ENCODE measurements at regions not wholly inside any gene's neighbourhood (a gene's known extent, or its start where the extent isn't known, plus 50 kb on each side); places are given as distances from the start of the nearest gene placed in this dataset.

DNA sequence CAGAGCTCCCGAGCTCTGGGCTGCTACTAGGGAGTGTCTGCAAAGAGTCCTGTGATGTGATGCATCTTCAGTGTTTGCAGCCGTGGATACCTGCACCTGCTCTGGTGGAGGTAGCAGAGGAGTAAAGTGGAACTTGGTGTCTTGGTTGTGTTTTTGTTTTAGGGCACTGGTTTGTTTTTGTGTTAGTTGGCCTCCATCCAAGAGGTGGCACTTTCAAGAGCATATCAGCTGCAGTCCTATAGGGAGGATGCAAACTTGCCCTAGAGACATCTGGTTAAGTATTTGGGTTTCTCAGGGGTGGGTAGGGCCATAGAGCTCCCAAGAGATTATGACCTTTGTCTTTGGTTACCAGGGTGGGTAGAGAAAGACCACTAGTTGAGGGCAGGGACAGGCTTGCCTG, 1249.0 kb upstream of the FAM98A start:
- TF ChIP-seq, protein P1, sequence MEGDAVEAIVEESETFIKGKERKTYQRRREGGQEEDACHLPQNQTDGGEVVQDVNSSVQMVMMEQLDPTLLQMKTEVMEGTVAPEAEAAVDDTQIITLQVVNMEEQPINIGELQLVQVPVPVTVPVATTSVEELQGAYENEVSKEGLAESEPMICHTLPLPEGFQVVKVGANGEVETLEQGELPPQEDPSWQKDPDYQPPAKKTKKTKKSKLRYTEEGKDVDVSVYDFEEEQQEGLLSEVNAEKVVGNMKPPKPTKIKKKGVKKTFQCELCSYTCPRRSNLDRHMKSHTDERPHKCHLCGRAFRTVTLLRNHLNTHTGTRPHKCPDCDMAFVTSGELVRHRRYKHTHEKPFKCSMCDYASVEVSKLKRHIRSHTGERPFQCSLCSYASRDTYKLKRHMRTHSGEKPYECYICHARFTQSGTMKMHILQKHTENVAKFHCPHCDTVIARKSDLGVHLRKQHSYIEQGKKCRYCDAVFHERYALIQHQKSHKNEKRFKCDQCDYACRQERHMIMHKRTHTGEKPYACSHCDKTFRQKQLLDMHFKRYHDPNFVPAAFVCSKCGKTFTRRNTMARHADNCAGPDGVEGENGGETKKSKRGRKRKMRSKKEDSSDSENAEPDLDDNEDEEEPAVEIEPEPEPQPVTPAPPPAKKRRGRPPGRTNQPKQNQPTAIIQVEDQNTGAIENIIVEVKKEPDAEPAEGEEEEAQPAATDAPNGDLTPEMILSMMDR (conservative IDR thresholded peaks at IDR 0.05; ENCODE audit: low read depth, low read length), result no peak
- no peak for TF ChIP-seq EZH2 (IDR thresholded peaks at IDR 0.05; ENCODE audit: borderline replicate concordance, low read depth, low read length, poor library complexity, severe bottlenecking)
